Stimulated activated CD8-positive, alpha-beta memory T cell treated with anti-CD3 and anti-CD28 coated beads, Interleukin-7, amount 100 ng/mL, for 1 hour (primary cell): ENCODE measurements at regions not wholly inside any gene's neighbourhood (a gene's known extent, or its start where the extent isn't known, plus 50 kb on each side); places are given as distances from the start of the nearest gene placed in this dataset.

Source experiments
- DNase-seq, 2 donors: peaks; one replicate each; pipeline ENCODE4 v3.0.0-alpha.2; 2020; ENCODE audit warnings: low read depth in 2 of 2

- DNase-seq = no peak
Observed at GRCh38 chr10:4391683-4392082, 434.3 kb upstream of the AKR1E2 start.

DNA sequence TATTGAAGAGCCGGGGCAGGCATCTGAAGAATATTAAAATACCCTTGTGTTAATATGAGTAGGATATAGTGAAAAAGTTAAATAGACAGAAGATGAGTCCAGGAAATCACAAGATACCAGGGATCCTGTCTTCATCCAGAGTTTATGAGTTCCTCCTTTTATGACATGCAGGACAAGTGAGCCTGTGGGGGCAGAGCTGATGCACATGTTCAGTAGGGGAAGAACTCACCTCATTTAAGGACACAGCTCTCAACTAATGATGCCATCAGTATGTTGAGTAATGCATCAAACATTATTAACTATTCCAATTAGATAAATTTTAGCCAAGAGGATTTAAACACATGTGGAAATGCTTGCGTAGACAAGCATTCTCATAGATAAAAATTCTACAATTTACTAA lies 435.8 kb upstream of the AKR1E2 start:
- no peak for DNase-seq

GRCh38 chr10:4385231-4385870 lies 440.7 kb upstream of the AKR1E2 start:
- no peak for DNase-seq

DNA sequence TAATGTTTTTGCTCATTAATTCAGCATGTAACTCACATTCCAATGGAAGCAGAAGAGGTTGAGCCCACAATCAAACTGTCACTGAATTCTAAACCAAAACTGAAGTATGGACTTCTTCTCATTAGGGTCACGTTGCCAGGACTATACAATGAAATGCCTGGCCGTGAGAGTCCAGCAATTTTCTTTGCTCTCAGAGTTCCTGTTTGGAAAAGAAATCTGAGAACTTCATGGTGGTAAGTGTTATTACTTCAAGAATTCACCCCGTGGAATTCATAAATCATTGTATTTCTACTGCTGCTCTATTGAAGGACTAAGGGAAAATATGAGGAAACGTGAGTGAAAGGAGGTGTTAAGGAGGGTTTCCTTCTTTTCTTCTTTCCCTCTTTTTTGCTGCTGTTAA lies 441.8 kb upstream of the AKR1E2 start:
- DNase-seq = no peak

- no peak for DNase-seq
Observed at GRCh38 chr10:4383651-4384098, 442.3 kb upstream of the AKR1E2 start.

DNA sequence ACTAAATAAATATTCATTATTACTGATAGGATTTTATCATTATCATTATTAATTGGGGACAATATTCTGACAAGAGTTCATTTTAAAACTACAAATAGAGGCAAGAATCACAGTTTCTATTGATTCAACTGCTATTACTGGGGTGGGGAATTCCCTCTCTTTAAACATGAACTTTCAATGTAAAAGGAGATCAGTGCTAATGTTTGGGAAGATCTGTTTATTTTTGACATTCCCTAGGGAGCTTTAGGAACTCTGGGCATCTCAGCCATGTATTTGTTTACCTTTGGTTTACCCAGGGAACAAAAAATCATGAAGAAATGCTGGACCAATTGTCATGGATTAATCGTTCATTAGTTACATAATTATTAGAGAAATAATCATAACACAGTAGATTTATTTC lies 443.2 kb upstream of the AKR1E2 start:
- no peak for DNase-seq

DNA sequence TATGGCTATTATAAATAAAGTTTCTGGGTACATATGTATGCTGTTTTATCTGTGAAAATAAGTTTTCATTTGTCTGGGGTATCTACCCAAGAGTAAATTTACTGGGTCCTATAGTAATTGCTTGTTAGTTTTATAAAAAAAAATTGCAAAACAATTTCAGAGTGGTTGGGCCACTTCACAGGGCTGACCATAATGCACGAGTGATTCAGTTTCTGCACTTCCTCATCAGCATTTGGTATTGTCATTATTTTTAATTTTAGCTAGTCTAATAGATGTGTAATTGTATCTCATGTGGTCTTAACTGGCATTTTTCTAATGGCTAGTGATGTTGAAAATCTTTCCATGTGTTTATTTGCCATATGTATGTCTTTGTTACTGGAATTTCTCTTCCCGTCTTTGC lies 452.4 kb upstream of the AKR1E2 start:
- DNase-seq = no peak

DNA sequence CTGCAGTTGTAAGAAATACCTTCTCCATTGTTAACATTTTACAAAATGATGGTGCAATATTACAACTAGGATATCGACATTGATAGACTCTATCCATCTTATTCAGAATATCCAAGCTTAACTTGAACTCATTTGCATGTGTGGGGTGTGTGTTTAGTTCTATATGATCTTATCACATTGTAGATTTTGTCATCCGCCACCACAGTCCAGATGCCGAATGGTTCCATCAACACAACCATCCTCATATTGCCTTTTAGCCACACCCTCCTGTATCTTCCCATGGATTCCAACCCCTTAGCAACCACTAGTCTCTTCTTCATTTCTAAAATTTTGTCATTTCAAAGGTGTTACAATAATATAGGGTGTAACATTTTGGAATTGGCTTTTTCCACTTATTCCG lies 452.9 kb upstream of the AKR1E2 start:
- DNase-seq = no peak

DNA sequence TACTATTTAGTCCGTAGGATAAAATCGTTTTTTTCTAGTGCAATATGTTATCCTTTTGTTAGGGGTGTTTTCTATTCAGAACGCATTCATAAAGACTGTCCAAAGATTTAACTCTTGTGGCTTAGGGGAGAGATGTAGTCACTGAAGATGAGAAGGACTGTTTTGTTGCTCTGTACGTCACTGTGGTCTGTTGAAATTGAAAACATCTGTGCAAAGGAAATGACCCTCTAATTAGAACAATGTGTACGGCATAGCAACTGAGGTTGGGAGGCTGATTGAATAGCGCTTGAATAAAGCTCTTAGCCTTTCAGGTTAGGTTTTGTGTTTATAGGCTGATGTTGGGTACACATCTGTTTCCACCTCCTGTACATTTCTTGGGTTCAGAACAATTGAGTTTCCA lies 453.4 kb upstream of the AKR1E2 start:
- no peak for DNase-seq

DNA sequence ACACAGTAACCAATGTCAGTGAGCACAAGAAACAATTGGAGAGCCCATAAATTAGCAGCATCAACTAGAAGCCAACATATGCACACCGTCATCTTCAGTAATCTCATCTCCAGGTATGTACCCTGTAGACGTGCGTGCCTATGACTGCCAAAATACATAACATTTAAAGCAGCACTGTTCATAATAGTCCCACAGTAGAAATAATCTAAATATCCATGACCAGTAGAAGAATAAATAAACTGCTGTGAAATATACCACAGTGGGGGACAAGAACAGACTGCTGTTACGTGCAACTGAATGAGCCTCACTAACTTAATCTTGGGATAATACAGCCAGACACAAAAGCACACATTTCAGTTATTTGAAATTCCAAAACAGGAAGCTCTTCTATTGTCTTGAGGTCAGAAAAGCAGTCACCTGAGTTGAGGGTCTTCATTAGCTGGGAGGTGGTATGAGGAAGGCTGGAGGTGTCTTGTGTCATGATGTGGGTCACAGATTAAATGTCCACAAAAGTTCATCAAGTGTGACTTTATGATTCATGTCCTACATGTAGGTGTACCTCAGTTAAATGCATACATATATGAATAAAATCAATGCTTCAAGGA lies 454.2 kb upstream of the AKR1E2 start:
- DNase-seq = no peak

DNA sequence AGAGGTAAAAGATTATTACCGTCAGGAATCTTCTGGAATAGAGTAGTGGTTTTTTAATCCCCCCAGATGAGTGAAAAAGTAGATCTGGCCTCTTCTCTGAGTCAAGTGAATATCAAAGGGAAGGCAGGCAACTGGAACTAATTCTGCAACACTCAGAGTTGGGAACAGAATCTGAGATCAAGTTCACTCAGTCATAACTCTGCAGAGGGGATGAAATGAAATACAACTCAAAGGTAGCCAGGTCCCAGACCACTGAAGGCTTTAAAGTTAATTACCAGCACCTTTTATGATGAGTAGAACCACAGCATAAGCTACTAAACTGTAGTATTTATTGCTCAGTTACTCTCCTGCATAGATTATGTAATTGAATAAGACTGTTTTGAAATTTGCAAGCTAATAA lies 455.6 kb upstream of the AKR1E2 start:
- no peak for DNase-seq

DNA sequence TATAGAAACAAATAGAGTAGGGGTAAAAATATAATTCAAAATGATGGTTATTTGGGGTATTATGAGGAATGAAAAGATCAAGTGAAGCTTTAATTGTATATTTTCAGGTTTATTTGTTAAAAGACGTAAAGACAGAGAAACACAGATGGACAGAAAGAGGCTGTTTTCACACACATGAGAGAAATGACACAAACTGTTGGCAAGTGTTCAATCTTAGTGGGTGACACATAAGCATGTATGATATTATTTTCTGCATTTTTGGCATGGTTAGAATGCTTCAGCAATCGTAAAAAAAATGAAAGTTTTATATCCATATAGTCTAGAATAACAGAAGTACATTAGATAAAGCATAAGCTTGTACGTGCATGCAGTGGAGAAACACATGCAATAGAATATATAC lies 464.4 kb upstream of the AKR1E2 start:
- DNase-seq = no peak

DNA sequence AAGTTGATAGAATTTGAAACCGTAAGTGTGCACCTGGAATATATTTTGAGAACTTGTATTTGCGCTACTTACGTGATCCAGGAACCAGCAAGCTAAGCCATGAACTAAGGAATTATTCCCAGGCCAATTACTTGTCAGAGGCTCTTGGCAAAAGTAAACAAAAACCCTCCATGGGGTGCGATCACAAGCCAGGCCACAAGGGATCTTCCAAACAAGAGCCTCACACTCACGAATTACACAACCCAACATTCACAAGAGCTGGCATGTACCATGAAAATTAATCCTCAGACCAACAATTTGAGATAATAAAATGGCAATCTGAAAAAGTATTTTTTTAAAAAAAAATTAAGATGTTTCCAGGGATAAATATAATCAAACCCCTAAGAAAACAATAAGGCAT lies 467.0 kb upstream of the AKR1E2 start:
- DNase-seq = no peak

DNA sequence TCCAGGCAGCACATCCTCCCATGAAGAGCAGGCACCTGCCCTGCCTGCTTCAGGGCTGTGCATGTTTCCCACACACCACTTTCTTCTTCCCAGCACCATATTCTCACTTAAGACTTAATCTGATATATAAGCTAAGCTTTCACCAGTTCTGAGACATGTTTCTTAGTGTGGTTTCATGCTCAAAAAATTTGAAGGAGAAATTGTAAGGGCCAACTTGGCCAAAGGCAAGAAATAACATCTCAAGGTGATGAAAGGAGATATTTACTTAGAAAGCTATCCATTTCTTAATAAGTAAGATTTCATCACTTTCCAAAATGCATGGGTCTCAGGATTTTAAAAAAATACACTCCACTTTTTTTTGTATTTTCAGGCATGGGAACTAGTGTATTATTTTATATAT lies 468.1 kb upstream of the AKR1E2 start:
- DNase-seq = no peak

- DNase-seq = no peak
Observed at GRCh38 chr10:4355350-4355749, 470.7 kb upstream of the AKR1E2 start.

DNA sequence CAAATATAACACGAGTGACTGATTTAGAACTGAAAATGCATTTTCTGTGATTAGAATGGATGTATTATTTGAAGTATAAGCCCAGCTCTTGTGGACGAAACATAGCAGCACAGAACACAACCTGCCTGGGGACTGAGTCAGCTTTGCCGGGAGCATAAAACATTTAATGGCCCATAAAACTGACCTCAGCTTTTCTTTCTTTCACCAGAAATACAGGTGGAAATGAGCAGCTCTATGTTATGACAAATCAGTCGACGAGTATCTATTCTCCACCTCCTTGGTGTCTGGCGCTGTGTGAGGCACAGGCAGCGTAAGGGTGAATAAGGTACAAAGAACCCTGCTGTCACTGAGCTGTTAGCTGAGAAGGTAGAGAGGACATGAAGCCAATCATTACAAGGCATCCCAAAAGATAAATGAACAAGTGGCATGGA lies 471.6 kb upstream of the AKR1E2 start:
- DNase-seq = no peak

GRCh38 chr10:4353964-4354363 lies 472.0 kb upstream of the AKR1E2 start:
- no peak for DNase-seq

DNA sequence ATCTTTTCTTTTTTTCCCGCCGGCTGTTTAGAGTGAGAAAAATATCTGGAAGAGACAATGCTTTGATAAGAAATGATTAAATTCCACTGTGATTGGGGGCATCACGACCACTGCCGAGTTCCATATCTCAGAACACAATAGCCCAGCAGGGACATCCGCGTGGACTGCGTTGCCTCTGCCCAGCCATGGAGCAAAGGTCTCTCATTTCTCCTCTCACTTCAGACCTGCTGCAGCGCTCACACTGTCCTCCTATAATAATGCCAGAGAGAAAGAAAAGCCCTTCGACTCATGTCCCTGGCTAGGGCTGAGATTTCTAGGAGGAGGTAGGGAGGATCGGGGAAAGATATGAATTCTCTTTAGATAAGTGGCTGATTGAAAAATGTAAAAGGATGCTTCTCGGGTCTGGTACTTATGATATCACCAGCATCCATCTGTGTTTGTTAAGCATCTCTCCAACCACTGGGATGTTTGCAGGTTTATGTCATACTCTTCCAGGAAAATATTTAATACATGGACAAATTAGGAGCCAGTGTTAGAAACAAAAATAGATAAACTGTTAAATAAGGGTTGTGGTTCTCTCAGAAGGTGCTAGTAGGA lies 472.9 kb upstream of the AKR1E2 start:
- DNase-seq = no peak

DNA sequence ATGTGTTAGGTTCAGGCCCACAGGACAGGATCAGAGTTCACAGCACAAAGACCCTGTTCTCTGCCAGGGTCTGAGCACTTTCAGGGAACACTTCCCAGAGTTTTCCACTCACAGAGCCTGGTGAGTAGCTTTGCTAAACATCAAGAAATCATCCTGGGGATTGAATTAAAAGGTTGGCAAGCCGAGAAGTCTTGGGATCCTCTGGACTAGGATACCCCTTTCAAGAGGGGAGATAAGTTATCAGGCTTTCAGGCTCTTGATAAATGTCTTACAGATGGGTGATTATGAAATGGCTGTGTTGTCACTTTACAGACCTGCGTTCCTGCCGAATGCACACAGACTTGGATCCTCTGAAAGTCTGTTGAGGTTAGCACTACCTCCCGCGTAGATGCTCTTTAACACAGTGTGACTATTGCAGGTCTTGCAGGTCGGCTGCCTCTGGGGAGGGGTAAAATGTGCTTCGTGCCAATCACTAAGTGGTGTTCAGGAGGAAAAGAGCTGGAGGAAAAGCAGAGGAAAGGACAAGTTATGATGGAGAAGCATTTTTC lies 473.5 kb upstream of the AKR1E2 start:
- DNase-seq = no peak

GRCh38 chr10:4351723-4352413 lies 474.1 kb upstream of the AKR1E2 start:
- DNase-seq = no peak

DNA sequence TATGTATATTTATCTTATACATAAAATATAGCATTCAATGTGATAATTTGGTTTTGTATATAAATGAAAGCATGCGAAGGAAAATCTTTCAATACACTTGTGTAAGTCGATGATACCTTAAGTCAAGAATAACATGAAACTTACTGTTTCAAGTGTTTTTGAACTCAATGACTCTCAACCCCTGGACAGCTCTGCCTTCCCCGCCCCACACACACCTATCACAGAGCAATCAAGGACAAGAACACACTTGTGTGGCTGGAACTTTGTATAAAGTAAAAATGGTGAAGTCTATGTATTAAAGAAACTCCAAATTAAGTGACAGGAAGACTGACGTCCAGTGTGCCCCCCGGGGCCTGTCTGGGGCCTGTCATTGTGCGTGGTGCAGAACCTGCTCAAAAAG lies 478.6 kb upstream of the AKR1E2 start:
- no peak for DNase-seq

DNA sequence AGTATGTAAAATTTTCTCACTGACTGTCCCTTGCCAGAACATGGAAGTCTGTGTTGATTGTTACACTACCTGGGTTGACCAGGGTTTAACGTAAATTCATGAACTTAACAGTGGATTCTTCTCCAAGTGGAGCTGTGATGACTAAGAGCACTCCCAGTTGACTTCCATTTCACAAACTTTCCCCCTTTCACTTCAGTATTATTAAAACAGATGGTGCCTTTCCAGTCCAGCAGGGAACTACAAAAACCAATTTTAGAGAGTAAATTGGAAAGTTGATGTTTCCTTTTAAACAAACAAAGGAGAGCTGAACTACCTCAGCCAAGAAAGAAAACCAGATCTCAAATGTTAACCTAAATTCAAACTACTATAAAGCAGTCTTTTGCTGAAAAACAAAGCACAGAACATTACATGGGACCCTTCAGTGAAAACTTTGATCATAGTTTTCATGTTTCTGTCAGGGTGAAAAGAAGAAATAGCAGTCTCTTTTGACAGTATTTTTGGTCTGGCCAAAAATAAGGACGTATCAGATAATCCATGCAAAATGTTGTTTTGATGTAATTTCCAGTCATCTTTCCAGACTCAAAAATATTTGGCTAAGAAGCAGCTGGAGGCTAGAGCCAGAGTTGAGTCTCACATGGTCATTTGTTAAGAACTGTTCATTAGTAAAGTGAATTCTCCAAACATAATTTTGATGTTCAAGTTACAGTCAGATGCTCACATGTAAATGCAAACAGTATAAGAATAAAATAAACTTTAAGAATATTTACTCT lies 479.9 kb upstream of the AKR1E2 start:
- DNase-seq = no peak
